Naive B cell (primary cell): ENCODE measurements at regions not wholly inside any gene's neighbourhood (a gene's known extent, or its start where the extent isn't known, plus 50 kb on each side); places are given as distances from the start of the nearest gene placed in this dataset.
A peak's percentile ranks its signal among the peaks of the same experiment; 100 is the strongest.

Experiments
- ATAC-seq, 2 donors: fragments of 150-1000 bp; cut with Tn5 transposase; 2 replicates each; pipeline ENCODE4 v1.10.0; 2021; ENCODE audit warnings: low read depth in 2 of 2, mild to moderate bottlenecking in 2 of 2, moderate library complexity in 2 of 2
- DNase-seq: peaks from one replicate; pipeline ENCODE4 v3.0.0; 2022
- H3K27ac Mint-ChIP-seq, 6 donors: one replicate each; pipeline ENCODE4 v1.8.0; 2020 to 2022; ENCODE audit warnings: mild to moderate bottlenecking in 6 of 6, mixed read lengths in 6 of 6, moderate library complexity in 5 of 6, inconsistent platforms in 2 of 6
- H3K27me3 Mint-ChIP-seq, 3 donors: one replicate each; pipeline ENCODE4 v1.8.0; 2021 to 2022; ENCODE audit warnings: mixed read lengths in 3 of 3, mild to moderate bottlenecking in 1 of 3
- H3K36me3 Mint-ChIP-seq, 2 donors: one replicate each; pipeline ENCODE4 v1.8.0; 2020 to 2022; ENCODE audit warnings: mixed read lengths in 2 of 2, inconsistent platforms in 1 of 2, mild to moderate bottlenecking in 1 of 2
- H3K4me1 Mint-ChIP-seq, 3 donors: one replicate each; pipeline ENCODE4 v1.8.0; 2020 to 2022; ENCODE audit warnings: mixed read lengths in 3 of 3, inconsistent platforms in 1 of 3, mild to moderate bottlenecking in 1 of 3, moderate library complexity in 1 of 3
- H3K4me3 Mint-ChIP-seq, 8 donors: one replicate each; pipeline ENCODE4 v1.8.0; 2020 to 2022; ENCODE audit warnings: mild to moderate bottlenecking in 8 of 8, mixed read lengths in 8 of 8, moderate library complexity in 8 of 8, inconsistent platforms in 2 of 8
- H3K9me3 Mint-ChIP-seq, 7 donors: one replicate each; pipeline ENCODE4 v1.8.0; 2020 to 2022; ENCODE audit warnings: mixed read lengths in 7 of 7, mild to moderate bottlenecking in 5 of 7, inconsistent platforms in 2 of 7, moderate library complexity in 1 of 7

GRCh38 chr5:130706696-130707095, 458.4 kb downstream of the HINT1 start:
- no peak for ATAC-seq

GRCh38 chr5:130705368-130705767, 459.7 kb downstream of the HINT1 start:
- Mint-ChIP-seq H3K9me3 (peaks cover 0 to 19% (median 9%) of the 10 kb centered on the region in 7 donors), H3K27me3 (peaks cover 0 to 4% (median 0%) of the 10 kb centered on the region in 3 donors), H3K4me1 (no peaks in the 10 kb centered on the region), H3K4me3 (no peak overlapping the region), H3K36me3 (no peaks in the 10 kb centered on the region), H3K27ac (peak overlapping the region in 1 of 6 donors; percentile 83)
- DNase-seq (no peak), ATAC-seq (no peak)

More at GRCh38 chr5:130706696-130707095, 458.4 kb downstream of the HINT1 start:
- H3K36me3 Mint-ChIP-seq: no peaks in the 10 kb centered on the region
- H3K9me3 Mint-ChIP-seq: peaks cover 0 to 16% (median 9%) of the 10 kb centered on the region in 7 donors
- no peak overlapping the region for H3K27ac Mint-ChIP-seq
- no peaks in the 10 kb centered on the region for H3K4me1 Mint-ChIP-seq
- no peak overlapping the region for H3K4me3 Mint-ChIP-seq
- peaks cover 0 to 4% (median 0%) of the 10 kb centered on the region in 3 donors for H3K27me3 Mint-ChIP-seq
- no peak for DNase-seq

GRCh38 chr5:130693509-130693908, 471.5 kb downstream of the HINT1 start:
- ATAC-seq (no peak), DNase-seq (no peak)
- Mint-ChIP-seq H3K27ac (no peak overlapping the region), H3K4me1 (no peaks in the 10 kb centered on the region), H3K9me3 (peaks cover 0 to 4% (median 2%) of the 10 kb centered on the region in 7 donors), H3K4me3 (no peak overlapping the region), H3K36me3 (no peaks in the 10 kb centered on the region), H3K27me3 (peaks cover 0 to 11% (median 5%) of the 10 kb centered on the region in 3 donors)

- peaks cover 0 to 4% (median 0%) of the 10 kb centered on the region in 7 donors for H3K9me3 Mint-ChIP-seq
- no peak overlapping the region for H3K27ac Mint-ChIP-seq
- ATAC-seq (no peak), DNase-seq (no peak)
- no peaks in the 10 kb centered on the region for H3K36me3 Mint-ChIP-seq
- peaks cover 0 to 6% (median 5%) of the 10 kb centered on the region in 3 donors for H3K27me3 Mint-ChIP-seq
- H3K4me1 Mint-ChIP-seq: no peaks in the 10 kb centered on the region
- H3K4me3 Mint-ChIP-seq: no peak overlapping the region
These were observed 472.3 kb downstream of the HINT1 start for GRCh38 chr5:130692770-130693169.

GRCh38 chr5:130689831-130690230, 475.2 kb downstream of the HINT1 start:
- H3K27me3 Mint-ChIP-seq: peaks cover 0 to 6% (median 5%) of the 10 kb centered on the region in 3 donors
- no peak overlapping the region for H3K4me3 Mint-ChIP-seq
- DNase-seq: no peak
- peaks cover 0 to 4% (median 0%) of the 10 kb centered on the region in 7 donors for H3K9me3 Mint-ChIP-seq
- H3K4me1 Mint-ChIP-seq: no peaks in the 10 kb centered on the region
- no peaks in the 10 kb centered on the region for H3K36me3 Mint-ChIP-seq
- no peak for ATAC-seq
- no peak overlapping the region for H3K27ac Mint-ChIP-seq

- no peaks in the 10 kb centered on the region for H3K36me3 Mint-ChIP-seq
- H3K27ac Mint-ChIP-seq: no peak overlapping the region
- no peak for DNase-seq
- no peak for ATAC-seq
- H3K9me3 Mint-ChIP-seq: peaks cover 0 to 4% (median 0%) of the 10 kb centered on the region in 7 donors
- peaks cover 0 to 6% (median 5%) of the 10 kb centered on the region in 3 donors for H3K27me3 Mint-ChIP-seq
- no peak overlapping the region for H3K4me3 Mint-ChIP-seq
- H3K4me1 Mint-ChIP-seq: no peaks in the 10 kb centered on the region
These were observed 477.8 kb downstream of the HINT1 start for GRCh38 chr5:130687085-130687733.

- no peaks in the 10 kb centered on the region for H3K27me3 Mint-ChIP-seq
- H3K4me1 Mint-ChIP-seq: no peaks in the 10 kb centered on the region
- ATAC-seq (no peak), DNase-seq (no peak)
- no peak overlapping the region for H3K4me3 Mint-ChIP-seq
- peak overlapping the region in 1 of 6 donors; percentile 26 for H3K27ac Mint-ChIP-seq
- no peaks in the 10 kb centered on the region for H3K36me3 Mint-ChIP-seq
- peaks cover 0 to 9% (median 0%) of the 10 kb centered on the region in 7 donors for H3K9me3 Mint-ChIP-seq
These were observed 486.4 kb downstream of the HINT1 start for GRCh38 chr5:130678637-130679036.

- DNase-seq (no peak), ATAC-seq (no peak)
- no peaks in the 10 kb centered on the region for H3K27me3 Mint-ChIP-seq
- no peaks in the 10 kb centered on the region for H3K36me3 Mint-ChIP-seq
- no peaks in the 10 kb centered on the region for H3K4me1 Mint-ChIP-seq
- no peak overlapping the region for H3K4me3 Mint-ChIP-seq
- no peak overlapping the region for H3K27ac Mint-ChIP-seq
- peaks cover 0 to 8% (median 3%) of the 10 kb centered on the region in 7 donors for H3K9me3 Mint-ChIP-seq
These were observed 498.6 kb downstream of the HINT1 start for GRCh38 chr5:130666462-130666861.

- no peaks in the 10 kb centered on the region for H3K36me3 Mint-ChIP-seq
- H3K4me1 Mint-ChIP-seq: no peaks in the 10 kb centered on the region
- peaks cover 0 to 12% (median 0%) of the 10 kb centered on the region in 3 donors for H3K27me3 Mint-ChIP-seq
- H3K9me3 Mint-ChIP-seq: no peaks in the 10 kb centered on the region
- no peak overlapping the region for H3K4me3 Mint-ChIP-seq
- H3K27ac Mint-ChIP-seq: no peak overlapping the region
- no peak for ATAC-seq
- DNase-seq: no peak
These were observed 512.9 kb downstream of the HINT1 start for GRCh38 chr5:130652176-130652575.

- no peak overlapping the region for H3K4me3 Mint-ChIP-seq
- H3K27ac Mint-ChIP-seq: no peak overlapping the region
- DNase-seq: no peak
- no peaks in the 10 kb centered on the region for H3K4me1 Mint-ChIP-seq
- no peak for ATAC-seq
- peaks cover 0 to 12% (median 0%) of the 10 kb centered on the region in 3 donors for H3K27me3 Mint-ChIP-seq
- no peaks in the 10 kb centered on the region for H3K9me3 Mint-ChIP-seq
- no peaks in the 10 kb centered on the region for H3K36me3 Mint-ChIP-seq
These were observed 513.6 kb downstream of the HINT1 start for GRCh38 chr5:130651440-130651839.

- no peak overlapping the region for H3K4me3 Mint-ChIP-seq
- H3K36me3 Mint-ChIP-seq: no peaks in the 10 kb centered on the region
- ATAC-seq: no peak
These were observed 521.7 kb downstream of the HINT1 start for GRCh38 chr5:130643321-130643720.

GRCh38 chr5:130642461-130642860, 522.6 kb downstream of the HINT1 start:
- ATAC-seq: no peak
- Mint-ChIP-seq H3K27ac (no peak overlapping the region), H3K9me3 (peaks cover 4 to 16% (median 7%) of the 10 kb centered on the region in 7 donors), H3K27me3 (no peaks in the 10 kb centered on the region), H3K36me3 (no peaks in the 10 kb centered on the region), H3K4me1 (no peaks in the 10 kb centered on the region), H3K4me3 (no peak overlapping the region)
- no peak for DNase-seq

More at GRCh38 chr5:130643321-130643720, 521.7 kb downstream of the HINT1 start:
- Mint-ChIP-seq H3K27me3 (no peaks in the 10 kb centered on the region), H3K4me1 (no peaks in the 10 kb centered on the region), H3K27ac (no peak overlapping the region), H3K9me3 (peaks cover 4 to 16% (median 6%) of the 10 kb centered on the region in 7 donors)
- no peak for DNase-seq

- H3K27ac Mint-ChIP-seq: peak overlapping the region in 1 of 6 donors; percentile 15
- ATAC-seq: no peak
These were observed 537.9 kb downstream of the HINT1 start for GRCh38 chr5:130627145-130627544.

GRCh38 chr5:130624805-130625204, 540.3 kb downstream of the HINT1 start:
- Mint-ChIP-seq H3K36me3 (no peaks in the 10 kb centered on the region), H3K9me3 (peaks cover 0 to 18% (median 15%) of the 10 kb centered on the region in 7 donors), H3K27me3 (no peaks in the 10 kb centered on the region), H3K4me1 (no peaks in the 10 kb centered on the region), H3K27ac (no peak overlapping the region), H3K4me3 (no peak overlapping the region)
- ATAC-seq (no peak), DNase-seq (no peak)

More at GRCh38 chr5:130627145-130627544, 537.9 kb downstream of the HINT1 start:
- Mint-ChIP-seq H3K27me3 (no peaks in the 10 kb centered on the region), H3K4me3 (no peak overlapping the region), H3K36me3 (no peaks in the 10 kb centered on the region), H3K9me3 (peaks cover 5 to 31% (median 19%) of the 10 kb centered on the region in 7 donors), H3K4me1 (no peaks in the 10 kb centered on the region)
- no peak for DNase-seq
